GM08714 (cell line): ENCODE measurements at regions not wholly inside any gene's neighbourhood (a gene's known extent, or its start where the extent isn't known, plus 50 kb on each side); places are given as distances from the start of the nearest gene placed in this dataset.

Source experiments
- H3K4me3 ChIP-seq: fragments of 200-500 bp; sonication (Bioruptor generic); 2 replicates; pipeline ENCODE4 v1.5.1; 2014; ENCODE audit warnings: mild to moderate bottlenecking, low read length, inconsistent platforms
- ZNF274 ChIP-seq: IDR thresholded peaks from 2 replicates; pipeline ENCODE4 v1.6.1; 2012; ENCODE audit warnings: mild to moderate bottlenecking, low read depth, low read length

GRCh38 chr21:24372506-24372905, 1234.8 kb downstream of the MRPL39 start:
- TF ChIP-seq ZNF274 = no peak
- H3K4me3 ChIP-seq = no peak overlapping the region

GRCh38 chr21:24369746-24370145, 1237.5 kb downstream of the MRPL39 start:
- H3K4me3 ChIP-seq = no peak overlapping the region
- TF ChIP-seq ZNF274 = no peak

GRCh38 chr21:24369278-24369677, 1238.0 kb downstream of the MRPL39 start:
- no peak overlapping the region for H3K4me3 ChIP-seq
- TF ChIP-seq ZNF274 = no peak

DNA sequence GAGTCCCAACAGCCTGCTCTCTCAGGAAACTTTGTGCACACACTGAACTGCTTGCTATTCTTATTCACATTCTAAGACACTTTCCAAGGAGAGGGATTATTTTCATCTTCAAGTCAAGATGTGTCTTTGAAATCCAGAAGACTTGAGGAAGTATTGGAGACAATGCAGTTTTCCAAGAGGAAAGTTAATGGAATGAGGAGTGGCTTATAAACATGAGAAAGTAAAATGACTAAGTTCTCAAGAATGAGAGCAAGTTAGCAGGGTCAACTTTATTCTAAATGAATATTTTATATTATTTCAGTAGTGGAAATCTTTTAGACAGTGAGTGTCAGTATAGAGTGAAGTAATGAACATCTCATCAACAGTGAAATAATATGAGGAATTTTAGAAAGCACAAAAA, 1239.3 kb downstream of the MRPL39 start:
- no peak for TF ChIP-seq ZNF274
- no peak overlapping the region for H3K4me3 ChIP-seq

- TF ChIP-seq ZNF274 = no peak
- H3K4me3 ChIP-seq = no peak overlapping the region
These were observed 1253.8 kb downstream of the MRPL39 start for GRCh38 chr21:24353492-24353891.

- TF ChIP-seq ZNF274 = no peak
These were observed 1267.9 kb downstream of the MRPL39 start for GRCh38 chr21:24339406-24339805.

GRCh38 chr21:24336491-24336890, 1270.8 kb downstream of the MRPL39 start:
- H3K4me3 ChIP-seq = no peak overlapping the region
- TF ChIP-seq ZNF274 = no peak

More at GRCh38 chr21:24339406-24339805, 1267.9 kb downstream of the MRPL39 start:
- no peak overlapping the region for H3K4me3 ChIP-seq

- H3K4me3 ChIP-seq = no peak overlapping the region
- TF ChIP-seq ZNF274 = no peak
These were observed 1283.7 kb downstream of the MRPL39 start for GRCh38 chr21:24323536-24323935.

- no peak for TF ChIP-seq ZNF274
- H3K4me3 ChIP-seq = no peak overlapping the region
These were observed 1290.9 kb downstream of the MRPL39 start for GRCh38 chr21:24316277-24316922.

- no peak overlapping the region for H3K4me3 ChIP-seq
These were observed 1296.5 kb downstream of the MRPL39 start for GRCh38 chr21:24310788-24311187.

DNA sequence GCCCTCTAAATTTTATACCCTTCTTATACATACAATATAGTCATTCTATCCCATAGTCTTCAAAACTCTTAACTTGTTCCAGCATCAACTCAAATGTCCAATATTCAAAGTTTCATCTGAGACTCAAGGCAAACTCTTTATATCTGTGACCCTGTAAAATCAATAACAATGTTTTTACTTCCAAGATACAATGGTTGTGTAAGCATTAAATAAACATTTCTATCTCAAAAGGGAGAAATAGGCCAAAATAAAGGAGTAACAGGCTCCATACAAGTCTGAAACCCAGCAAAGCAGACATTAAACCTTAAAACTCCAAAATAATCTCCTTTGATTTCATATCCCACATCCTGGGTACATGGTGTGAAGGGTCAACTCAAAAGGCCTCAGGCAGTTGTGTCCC, 1299.1 kb downstream of the MRPL39 start:
- no peak overlapping the region for H3K4me3 ChIP-seq
- no peak for TF ChIP-seq ZNF274

More at GRCh38 chr21:24310788-24311187, 1296.5 kb downstream of the MRPL39 start:
- no peak for TF ChIP-seq ZNF274

- no peak overlapping the region for H3K4me3 ChIP-seq
- no peak for TF ChIP-seq ZNF274
These were observed 1304.9 kb downstream of the MRPL39 start for GRCh38 chr21:24302400-24302799.

GRCh38 chr21:24298040-24298439, 1309.2 kb downstream of the MRPL39 start:
- TF ChIP-seq ZNF274 = no peak
- H3K4me3 ChIP-seq = no peak overlapping the region

DNA sequence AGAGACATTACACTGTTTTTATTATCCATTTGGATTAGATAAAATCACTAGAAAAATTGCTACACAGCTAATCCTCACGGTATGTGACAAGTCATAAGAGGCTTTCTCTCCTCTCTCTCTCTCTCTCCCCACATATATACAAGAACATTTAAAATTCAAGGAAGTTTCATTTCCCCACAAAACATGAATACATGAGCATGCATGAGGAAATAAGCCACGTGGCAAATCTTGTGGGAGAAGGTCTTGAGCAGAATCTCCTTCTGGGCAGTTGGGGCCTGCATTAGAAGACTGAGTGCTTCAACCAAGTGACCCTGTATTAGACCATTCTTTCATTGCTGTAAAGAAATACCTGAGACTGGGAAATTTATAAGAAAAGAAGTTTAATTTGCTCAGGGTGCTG, 1313.1 kb downstream of the MRPL39 start:
- TF ChIP-seq ZNF274 = no peak

DNA sequence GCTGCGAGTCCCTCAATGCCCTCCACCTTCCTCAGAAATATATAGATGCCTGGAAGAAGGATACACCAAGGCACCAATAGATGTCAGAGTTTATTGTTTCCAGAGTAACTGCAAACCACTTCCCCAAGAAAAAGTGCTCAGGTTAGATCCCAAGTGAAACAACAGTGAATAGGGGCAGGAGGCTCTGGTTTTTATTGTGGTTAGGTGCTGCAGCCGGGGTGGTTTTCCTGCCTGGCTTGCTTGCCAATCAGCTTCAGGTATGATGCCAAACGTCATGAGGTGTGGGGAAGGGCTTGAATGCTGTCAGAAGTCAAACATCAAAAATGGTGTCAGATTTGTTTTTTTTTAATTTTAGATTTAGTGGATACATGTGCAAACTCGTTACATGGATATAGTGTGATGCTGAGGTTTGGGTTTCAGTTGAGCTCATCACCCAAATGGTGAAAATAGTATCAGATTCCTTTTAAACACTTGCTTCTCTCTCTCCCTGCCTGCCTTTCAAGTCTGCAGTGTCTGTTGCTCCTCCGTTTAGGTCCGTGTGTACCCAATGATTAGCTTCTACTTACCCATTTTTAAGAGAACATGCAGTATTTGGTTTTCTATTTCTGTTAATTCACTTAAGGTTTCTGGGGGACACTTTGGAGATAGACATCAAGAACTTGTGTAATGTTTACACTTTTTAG, 1317.0 kb downstream of the MRPL39 start:
- no peak overlapping the region for H3K4me3 ChIP-seq
- no peak for TF ChIP-seq ZNF274

More for the DNA sequence above, 1313.1 kb downstream of the MRPL39 start:
- no peak overlapping the region for H3K4me3 ChIP-seq
